Loucy (cell line): ENCODE measurements at regions not wholly inside any gene's neighbourhood (a gene's known extent, or its start where the extent isn't known, plus 50 kb on each side); places are given as distances from the start of the nearest gene placed in this dataset.

Experiments used
- CTCF ChIP-seq: fragments of 200-600 bp; sonication (generic); conservative IDR thresholded peaks from 2 replicates; pipeline ENCODE4 v1.5.1; 2014; ENCODE audit warnings: mild to moderate bottlenecking, antibody characterized with exemption, low read length
- EZH2phosphoT487 ChIP-seq: fragments of 200-600 bp; IDR thresholded peaks from 2 replicates; pipeline ENCODE4 v1.6.1; 2018; ENCODE audit warnings: antibody characterized with exemption, mild to moderate bottlenecking, moderate library complexity, borderline replicate concordance

- TF ChIP-seq CTCF (no peak), EZH2phosphoT487 (no peak)
These were observed 1507.1 kb upstream of the PCDH7 start for GRCh38 chr4:29213020-29213419.
